ENCODE measurements at regions not wholly inside any gene's neighbourhood (a gene's known extent, or its start where the extent isn't known, plus 50 kb on each side); places are given as distances from the start of the nearest gene placed in this dataset.
"Not testable (repeated sequence)": the region's sequence is repeated elsewhere in the genome, so short reads cannot be mapped to it uniquely, and the experiment has no call there.

DNA sequence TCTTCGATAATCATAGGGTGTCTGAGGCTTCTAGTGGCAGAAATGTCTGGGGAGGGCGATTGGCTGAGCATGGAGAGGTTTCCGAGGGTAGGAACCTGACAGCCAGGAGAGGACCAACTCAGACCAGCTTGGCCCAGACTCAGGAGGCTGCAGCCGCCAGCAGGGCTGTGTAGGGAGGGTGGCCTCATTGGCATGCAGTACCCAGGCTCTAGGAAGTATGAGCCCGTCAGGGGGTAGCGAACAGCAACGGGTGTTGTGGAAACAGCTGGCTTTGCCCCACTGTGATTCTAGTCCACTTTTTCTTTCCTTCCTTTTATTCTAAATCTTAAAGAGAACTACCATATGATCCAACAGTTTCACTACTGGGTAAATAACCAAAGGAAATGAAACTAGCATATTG lies 103.3 kb downstream of the DIRAS3 start:
- DNase-seq: no peak

DNA sequence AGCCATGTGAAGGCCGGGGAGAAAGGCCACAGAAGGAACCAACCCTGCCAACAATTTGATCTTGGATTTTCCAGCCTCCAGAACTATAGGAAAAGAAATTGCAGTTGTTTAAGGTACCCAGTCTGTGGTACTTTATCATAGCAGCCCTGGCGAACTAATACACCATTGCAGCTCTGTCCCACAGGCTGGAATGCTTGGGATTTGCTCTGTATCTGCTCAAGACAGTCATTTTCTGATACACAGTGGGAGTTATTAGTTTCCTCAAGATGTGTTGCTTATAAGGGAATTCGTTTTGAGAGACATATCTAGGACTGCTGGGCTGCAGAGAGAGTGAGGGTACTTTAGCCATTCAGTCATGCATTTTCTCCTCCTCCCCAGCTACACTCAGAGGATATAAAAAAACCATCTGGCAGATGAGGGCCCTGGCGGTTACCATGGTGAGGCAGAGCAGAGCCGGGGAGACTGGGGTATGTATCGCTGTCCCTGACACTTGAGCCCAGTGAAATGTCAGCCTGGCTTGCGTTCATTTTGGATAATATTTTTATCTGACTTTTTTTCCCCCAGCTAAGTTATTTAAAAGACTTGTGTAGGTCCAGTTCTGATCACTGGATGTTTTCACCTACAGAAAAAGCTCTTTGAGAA lies 104.6 kb downstream of the DIRAS3 start:
- DNase-seq: no peak

DNA sequence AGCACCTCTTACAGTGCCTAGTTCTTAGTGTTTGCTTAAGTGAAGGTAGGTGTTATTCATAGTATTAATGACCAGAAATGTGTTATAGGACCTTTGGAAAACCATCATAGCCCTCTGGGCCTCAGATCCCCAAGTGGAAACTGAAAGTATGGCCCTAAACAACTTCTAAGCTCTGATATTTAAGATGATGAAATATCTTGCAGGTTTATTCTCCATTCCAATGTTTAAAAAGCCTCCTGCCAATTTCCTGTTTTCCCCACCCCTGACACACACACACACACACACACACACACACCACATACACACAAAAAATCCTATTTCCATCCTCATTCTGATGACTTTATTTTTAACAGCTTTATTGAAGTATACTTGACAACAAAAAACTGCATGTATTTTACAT lies 108.2 kb downstream of the DIRAS3 start:
- DNase-seq: no peak

DNA sequence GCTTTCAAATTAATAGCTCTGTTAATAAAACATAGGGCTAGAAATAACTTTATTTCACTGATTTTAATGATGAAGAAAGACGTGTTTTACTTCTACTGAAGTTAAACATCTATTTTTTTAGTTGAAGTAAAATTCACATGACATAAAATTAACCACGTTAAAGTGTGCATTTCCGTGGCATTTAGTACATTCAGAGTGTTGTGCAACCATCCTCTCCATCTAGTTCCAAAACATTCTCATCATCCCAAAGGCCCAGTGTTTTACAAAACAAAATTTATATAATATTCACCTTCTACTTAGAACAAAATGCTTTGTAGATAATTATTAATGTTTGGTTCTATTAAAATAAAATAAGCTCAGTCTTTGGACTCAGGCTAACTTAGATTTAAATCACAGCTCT lies 108.5 kb upstream of the GNG12 start:
- DNase-seq: no peak

DNA sequence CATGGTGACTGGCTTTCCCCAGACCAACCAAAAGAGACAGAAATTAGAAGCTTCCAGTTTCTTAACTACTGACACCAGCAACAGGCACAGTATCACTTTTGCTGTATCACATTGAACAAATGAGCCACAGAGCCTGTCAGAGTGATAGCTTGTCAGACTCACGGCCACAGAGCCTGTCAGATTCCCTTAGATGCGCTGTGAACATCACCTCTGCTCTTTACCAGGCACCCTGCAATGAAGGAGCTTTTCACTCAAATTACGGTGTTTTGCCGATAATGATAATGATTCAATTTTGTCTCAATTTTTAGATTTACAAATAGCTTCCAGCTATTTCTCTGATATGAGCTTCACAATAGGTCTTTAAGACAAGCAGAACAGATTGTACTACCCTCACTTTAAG lies 107.9 kb upstream of the GNG12 start:
- no peak for DNase-seq

DNA sequence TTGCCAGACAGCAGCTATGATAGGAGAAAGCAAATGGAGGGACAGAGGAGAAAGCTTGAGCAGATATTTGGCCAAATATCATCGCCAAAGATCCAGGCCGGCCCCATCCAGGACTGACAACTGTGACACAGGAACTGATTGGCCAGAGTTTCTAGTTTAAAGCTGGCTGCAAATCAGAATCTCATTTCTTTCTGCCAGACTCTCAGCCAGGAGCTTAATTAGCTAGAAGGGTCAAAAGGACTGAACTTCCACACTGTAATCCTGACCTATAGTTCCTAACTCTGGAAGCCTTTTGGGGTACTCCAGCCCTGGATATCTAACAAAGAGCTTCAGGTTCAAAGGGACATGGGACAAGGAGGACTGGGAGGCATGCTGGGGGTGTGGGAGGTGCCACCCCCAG lies 106.7 kb upstream of the GNG12 start:
- no peak for DNase-seq

DNA sequence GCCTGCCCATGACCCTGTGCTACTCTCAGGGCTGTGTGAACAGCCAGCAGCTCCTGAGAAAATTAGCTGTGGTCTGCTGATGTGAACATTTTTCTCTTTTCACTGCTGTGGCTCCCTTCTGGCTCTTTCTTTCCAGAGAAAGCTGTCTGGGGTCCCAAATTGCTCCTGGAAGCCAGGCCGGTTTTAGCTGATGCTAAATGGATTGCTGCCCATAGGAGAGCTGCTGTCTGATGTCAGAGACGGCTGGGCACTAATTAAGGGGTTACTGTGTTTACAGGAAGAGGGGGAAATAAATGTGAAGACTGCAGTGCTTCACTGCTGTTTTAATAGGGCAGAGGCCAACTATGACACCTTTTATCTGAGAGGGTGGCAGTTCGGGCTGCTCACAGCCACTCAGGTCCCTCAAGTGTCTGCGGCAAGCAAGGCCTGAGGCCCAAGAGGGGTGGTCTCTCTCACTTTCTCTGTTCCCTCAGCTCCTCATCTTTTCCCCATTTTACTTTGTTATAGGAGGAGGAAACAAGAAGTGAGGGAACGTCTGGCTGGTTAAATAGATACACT lies 106.0 kb upstream of the GNG12 start:
- peak; percentile 34 for DNase-seq

DNA sequence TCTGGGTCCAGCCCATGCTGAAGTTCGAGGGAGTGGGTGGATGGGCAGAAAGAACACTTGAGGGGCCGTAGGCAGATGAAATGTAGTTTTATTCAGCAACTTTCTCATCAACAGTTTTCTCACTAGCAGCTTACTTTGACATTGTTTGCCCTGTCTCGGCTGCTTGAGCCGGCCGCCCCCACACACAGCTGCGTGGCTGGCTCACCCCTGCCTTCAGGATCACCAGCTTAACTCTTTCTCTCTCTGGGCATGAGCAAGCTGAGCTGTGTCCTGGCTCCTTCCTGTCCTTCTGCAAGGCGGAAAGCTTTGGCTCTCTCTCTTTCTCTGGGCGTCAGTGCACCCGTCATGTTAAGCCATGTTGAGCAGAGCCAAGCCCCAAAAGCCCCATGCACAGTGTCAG lies 104.4 kb upstream of the GNG12 start:
- no peak for DNase-seq

DNA sequence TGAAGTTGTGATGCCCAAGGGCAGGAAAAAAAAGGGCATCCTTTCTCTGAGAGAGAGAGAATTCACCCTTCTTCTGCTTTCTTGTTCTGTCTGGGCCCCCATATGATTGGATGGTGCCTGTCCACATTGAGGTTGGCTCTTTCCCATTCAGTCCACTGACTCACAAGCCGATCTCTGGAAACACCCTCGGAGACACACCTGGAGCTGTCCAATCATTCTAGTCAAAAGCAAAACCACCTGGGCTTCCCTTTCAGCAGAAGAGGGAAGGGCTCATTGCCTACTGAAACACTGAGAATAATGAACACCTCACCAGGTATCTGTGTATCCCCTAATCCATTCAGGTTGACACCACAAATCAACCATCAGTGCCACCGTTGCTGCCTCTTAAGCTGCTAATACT lies 103.7 kb upstream of the GNG12 start:
- DNase-seq: no peak

DNA sequence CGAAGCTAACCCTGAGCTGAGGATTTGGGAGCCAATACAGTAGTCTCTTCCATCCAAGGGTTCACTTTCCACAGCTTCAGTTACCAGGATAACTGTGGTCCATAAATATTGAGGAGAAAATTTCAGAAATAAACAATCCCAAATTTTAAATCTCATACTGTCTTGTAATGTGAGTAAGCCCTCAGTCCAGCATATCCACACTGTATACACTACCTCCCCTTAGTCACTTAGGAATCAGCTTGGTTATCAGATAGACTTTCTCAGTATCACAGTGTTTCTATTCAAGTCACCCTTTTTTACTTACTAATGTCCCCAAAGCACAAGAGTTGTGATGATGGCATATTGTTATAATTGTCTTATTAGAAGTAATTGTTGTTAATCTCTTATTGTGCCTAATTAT lies 102.3 kb upstream of the GNG12 start:
- DNase-seq: no peak

DNA sequence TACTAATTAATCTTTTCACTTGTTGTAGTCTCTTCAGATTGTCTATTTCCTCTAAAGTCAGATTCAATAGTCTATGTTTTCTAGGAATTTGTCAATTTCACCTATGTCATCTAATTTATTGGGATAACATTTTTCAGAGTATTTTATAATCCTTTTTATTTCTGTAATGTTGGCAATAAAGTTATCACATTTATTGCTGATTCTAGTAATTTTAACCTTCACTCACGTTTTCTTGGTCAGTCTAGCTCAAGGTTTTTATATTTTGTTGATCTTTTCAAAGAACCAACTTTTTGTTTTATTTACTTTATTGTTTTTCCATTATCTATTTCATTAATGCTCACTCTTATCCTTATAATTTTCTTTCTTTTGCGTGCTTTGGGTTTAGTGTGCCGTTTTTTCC lies 97.9 kb upstream of the GNG12 start:
- DNase-seq: no peak

DNA sequence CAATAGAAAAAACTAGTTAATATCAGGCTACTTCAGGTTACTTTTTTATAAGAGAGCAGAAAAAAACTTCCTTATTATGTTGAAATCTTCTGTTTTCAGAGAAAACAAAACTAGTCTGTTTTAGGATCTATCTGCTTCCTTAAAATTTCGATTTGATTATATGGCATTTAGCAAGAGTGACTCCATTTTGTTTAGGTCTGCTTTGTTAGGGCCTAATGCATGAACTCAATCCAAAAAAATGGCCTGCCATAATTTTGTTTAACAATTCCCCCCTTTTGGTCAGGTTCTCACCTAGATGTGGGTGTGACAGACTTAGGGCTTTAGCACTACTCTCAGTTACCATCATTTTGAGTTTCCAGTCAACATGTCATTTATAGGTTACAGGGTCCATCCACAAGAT lies 89.8 kb upstream of the GNG12 start:
- no peak for DNase-seq

DNA sequence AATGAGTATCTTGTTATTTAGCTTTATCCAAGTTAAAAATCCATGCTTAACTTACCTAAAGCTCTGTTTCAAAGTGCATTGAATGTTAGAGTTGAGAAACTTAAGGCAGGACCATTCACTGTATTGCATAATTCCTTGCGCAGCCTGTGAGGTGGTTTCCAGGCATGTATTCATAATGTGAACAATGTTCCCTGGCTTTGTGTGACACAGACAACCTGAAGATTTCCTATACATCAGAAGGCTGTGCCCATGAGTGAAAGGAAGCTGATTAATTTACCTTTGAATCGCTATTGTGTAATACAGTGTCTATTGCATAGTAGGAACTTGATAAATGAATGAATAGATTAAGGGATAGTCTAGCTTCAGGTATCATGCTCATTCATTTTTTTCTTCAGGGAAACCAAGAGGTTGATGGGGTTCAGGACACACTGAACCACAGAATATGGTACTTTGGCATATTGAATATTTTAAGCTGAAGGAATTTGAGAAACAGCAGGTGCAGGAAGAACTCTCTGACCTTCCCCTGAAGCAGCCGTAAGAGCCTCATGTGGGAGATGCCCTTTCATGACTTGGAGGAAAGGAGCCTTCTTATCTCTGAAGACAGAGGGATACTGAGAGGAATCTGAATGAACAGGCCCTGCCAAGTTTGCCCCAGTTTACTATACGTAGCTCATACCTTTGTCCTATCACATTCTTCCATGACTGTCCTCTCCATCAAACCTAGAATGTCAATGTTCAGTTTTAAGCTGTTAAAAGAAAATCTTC lies 88.6 kb upstream of the GNG12 start:
- no peak for DNase-seq

DNA sequence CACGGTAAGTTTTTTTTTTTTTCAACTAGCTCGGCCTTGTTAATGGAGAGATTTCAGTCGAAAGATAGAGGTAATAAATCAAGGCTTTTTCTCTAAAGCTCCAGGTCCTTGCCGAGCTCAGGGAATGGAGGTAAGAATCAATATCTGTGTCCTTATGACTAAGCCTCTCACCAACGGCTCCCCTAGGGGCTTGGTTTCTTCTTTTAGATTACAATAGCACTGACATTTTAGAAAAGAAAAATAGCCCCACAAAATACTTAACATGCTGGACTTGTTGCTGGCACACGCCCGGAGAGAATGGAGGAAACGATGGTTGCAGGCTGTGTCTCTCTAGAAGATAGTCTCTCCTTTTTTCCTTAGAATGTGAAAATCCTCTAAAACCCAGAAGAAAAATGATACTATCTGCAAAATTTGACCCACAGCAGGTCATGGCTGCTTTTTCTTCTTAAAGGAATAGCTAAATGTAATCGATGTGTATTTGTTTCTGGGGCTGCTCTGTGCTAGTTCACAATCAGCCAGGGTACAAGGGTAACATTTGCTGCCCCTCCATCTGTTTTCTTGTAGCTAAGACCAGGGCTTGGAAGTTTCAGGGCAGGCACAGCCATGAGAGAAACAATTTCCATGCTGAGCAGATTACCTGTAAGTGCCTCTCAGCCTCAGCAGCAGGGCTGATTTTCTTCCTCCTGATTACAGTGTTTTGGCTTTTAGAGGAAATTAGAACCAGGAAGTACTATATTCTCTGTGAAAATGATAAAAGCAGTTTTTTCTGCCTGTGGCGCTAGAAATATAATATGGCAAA lies 86.2 kb upstream of the GNG12 start:
- no peak for DNase-seq

DNA sequence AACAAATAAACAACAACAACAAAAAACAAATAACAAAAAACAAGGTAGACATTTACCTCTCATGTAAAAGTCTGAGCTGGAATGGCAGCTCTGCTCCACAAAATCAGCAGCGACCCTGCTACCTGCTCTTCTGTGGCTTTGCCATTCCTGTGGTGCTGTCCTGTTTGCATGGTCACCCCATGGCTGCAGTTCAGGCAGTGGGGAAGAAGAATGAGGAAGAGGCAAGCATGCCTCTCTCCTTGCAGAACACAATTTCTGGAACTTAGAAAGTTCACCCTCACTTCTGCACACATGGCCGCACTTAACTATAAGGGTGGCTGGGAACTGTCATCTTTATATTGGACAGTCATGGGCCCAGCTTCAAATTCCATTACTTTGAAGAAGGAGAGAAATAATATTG lies 84.8 kb upstream of the GNG12 start:
- DNase-seq: no peak

DNA sequence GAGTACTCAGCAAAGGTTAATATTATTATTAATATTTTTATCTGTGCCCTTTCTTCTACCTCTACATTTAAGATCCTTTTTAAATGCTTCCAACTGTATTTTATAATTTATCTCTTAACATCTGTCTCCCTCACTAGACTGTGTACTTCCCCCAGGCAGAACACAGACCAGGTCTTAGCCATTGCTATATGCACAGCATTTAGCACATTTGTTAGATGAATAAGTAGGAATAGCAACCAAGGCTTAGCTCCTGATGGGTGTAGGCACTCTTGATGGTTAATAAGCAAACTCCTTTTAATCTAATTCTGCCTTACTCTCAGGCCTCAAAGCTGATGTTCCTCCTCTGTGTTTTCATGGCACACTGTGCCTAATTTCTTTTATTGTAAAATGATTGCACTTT lies 83.7 kb upstream of the GNG12 start:
- DNase-seq: no peak

DNA sequence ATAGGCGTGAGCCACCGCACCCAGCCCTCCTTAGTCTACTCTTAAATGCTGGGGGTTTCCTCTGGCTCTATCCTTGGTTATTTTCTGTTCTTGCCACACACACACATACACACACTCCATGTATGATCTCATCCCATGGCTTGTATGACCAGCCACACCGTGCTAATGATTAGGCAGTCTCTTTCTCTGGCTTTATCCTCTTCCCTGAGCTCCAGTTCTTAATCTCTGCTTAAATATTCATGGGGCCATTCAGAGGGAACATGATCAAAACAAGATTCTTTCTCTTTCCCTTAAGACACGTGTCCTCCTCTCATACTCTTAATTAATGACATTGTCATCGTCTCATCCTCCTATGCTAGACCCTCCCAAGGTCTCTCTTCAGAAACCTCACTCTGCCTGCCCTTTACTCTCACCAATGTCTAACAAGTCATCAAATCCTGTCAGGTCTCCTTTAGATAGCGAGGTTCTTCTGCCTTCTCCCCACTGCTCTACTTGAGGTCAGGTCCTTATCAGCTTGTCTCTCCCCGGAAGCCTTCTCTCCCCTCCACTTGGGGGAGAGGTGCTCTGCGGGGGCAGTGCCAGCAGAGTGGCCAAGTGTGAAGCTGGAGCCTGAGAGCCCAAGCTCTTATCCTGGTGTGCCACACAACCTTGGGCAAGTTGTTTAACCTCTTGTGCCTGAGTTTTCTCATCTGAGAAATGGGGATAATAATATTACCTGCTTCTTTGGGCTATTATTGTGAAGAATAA lies 83.0 kb upstream of the GNG12 start:
- DNase-seq: no peak

DNA sequence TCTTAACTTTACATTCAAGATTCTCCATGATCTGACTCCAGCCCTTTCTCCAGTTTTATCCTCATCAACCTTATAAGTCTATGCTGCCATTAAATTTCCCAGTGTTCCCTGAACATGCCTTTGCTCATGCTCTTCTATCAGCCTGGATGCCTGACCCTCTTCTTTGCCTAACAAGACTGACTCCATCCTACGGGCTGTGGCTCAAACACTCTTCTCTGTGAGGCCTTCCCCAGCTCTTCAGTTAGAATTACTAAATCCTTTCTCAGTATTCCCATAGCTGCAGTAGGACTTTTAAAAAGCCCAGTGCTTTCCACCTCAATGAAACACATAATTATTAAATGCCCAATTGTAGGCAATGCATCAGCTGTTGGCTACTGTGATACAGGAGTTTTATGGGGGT lies 76.5 kb upstream of the GNG12 start:
- no peak for DNase-seq

DNA sequence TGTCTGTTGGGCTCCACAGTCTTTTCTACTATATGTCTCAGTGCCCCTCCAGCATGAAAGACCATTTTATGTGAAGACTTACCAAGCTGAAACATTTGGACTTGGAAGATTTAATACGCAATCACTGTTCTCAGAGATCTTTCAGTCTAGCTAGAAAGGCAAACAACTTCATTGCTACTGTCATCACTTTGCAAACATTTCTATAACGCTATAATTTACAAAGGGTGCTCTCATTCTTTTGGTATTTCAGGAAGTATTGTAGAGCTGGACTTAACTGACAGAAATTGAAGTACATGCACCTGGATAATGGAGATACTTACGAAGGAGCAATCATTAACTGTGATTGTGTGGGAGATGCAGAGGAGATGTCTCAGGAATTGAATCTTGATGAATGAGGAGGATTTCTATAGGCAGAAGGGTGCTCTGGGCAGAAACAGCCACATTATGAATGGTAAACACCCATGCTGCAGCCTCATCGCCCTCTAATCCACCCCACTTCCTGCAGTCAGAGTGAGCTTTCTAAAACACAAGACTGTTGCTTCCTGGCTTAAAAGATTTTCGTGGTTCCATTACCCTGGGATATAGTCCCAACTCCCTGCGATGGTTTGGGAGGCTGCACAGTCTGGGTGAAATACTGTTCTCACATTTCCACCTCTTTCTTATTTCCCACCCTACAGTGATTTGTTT lies 75.1 kb upstream of the GNG12 start:
- no peak for DNase-seq

DNA sequence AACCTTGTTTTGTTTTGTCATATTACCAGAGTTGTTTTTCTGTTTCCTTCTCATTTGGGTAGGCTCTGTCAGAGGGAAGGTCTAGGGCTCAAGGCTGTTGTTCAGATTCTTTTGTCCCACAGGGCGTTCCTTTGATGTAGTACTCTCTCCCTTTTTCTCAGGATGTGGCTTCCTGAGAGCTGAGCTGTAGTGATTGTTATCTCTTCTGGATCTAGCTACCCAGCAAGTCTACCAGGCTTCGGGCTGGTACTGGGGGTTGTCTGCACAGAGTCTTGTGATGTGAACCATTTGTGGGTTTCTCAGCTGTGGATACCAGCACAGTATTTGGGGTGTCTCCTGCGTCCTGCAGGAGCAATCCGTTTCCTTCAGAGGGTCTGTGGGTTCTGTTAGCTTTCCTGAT lies 74.2 kb upstream of the GNG12 start:
- not testable (repeated sequence) for DNase-seq

DNA sequence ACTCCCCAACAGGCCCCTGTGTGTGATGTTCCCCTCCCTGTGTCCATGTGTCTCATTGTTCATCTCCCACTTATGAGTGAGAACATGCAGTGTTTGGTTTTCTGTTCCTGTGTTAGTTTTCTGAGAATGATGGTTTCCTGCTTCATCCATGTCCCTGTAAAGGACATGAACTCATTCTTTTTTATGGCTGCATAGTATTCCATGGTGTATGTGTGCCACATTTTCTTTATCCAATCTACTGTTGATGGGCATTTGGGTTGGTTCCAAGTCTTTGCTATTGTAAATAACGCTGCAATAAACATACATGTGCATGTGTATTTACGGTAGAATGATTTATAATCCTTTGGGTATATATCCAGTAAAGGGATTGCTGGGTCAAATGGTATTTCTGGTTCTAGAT lies 72.7 kb upstream of the GNG12 start:
- DNase-seq: not testable (repeated sequence)

DNA sequence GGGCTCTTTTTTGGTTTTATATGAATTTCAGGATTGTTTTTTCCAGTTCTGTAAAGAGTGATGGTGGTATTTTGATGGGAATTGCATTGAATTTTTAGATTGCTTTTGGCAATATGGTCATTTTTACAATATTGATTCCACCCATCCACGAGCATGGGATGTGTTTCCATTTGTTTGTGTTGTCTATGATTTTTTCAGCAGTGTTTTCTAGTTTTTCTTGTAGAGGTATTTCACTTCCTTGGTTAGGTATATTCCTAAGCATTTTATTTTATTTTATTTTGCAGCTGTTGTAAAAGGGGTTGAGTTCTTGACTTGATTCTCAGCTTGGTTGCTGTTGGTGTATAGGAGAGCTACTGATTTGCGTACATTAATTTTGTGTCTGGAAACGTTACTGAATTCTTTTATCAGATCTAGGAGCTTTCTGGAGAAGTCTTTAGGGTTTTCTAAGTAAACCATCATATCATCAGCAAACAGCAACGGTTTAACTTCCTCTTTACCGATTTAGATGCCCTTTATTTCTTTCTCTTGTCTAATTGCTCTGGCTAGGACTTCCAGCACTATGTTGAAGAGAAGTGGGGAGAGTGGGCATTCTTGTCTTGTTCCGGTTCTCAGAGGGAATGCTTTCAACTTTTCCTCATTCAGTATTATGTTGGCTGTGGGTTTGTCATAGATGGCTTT lies 69.4 kb upstream of the GNG12 start:
- not testable (repeated sequence) for DNase-seq

All from COR-L47 (cell line).